ENCODE measurements at regions not wholly inside any gene's neighbourhood (a gene's known extent, or its start where the extent isn't known, plus 50 kb on each side); places are given as distances from the start of the nearest gene placed in this dataset.

- FAIRE-seq: no peak
- 81% methylated on average over 9 of the region's 9 CpGs; no CpG with 5 or more reads in 1 of the 2 experiments for WGBS, 2 experiments (ENCODE audit: extremely low coverage in 1 of 2, insufficient coverage in 1 of 2, insufficient read length in 1 of 2, insufficient replicate concordance in 2 of 2, low coverage in 1 of 2, low lambda C conversion rate in 2 of 2, missing lambda C conversion rate in 1 of 2)
- TF ChIP-seq RAD21 (IDR thresholded peaks at IDR 0.05 in 1 of 2, conservative IDR thresholded peaks at IDR 0.05 in 1 of 2; ENCODE audit: low read depth in 2 of 2, low read length in 2 of 2): peak; percentile 56 to 61
- TF ChIP-seq SAP30 (IDR thresholded peaks at IDR 0.05; ENCODE audit: insufficient read depth, insufficient replicate concordance, low read length): no peak
- TF ChIP-seq FOSL1 (IDR thresholded peaks at IDR 0.05; ENCODE audit: insufficient read depth, low read depth, low read length): no peak
- TF ChIP-seq CTCF (IDR thresholded peaks at IDR 0.05; ENCODE audit: control extremely low read depth in 1 of 3, insufficient read depth in 1 of 3, low read depth in 1 of 3, low read length in 3 of 3): peak; percentile 34 to 65 (median 59); a peak in 3 of 4 replicates
- TF ChIP-seq KDM5A (IDR thresholded peaks at IDR 0.05; ENCODE audit: low read length): no peak
- TF ChIP-seq USF2 (IDR thresholded peaks at IDR 0.05; ENCODE audit: low read length): no peak
- DNase-seq (ENCODE audit: low read depth in 1 of 2, low spot score in 2 of 2): no peak
- Histone ChIP-seq H4K20me1 (replicated peaks in 1 of 2; ENCODE audit: control insufficient read depth in 1 of 2, insufficient read depth in 2 of 2, low read length in 2 of 2) (no peaks in the 10 kb centered on the region), H3K18ac (ENCODE audit: extremely low read depth, low read length) (no peak overlapping the region), H3K4me1 (replicated peaks in 1 of 4; ENCODE audit: control insufficient read depth in 3 of 4, insufficient read depth in 4 of 4, low read length in 3 of 4) (peaks cover 6 to 20% (median 10%) of the 10 kb centered on the region in 4 experiments), H2AFZ (ENCODE audit: low read length) (no peak overlapping the region), H2BK5ac (ENCODE audit: low read depth, low read length) (peak overlapping the region; percentile 84; the same call in 1 of the 2 replicates), H4K91ac (replicated peaks; ENCODE audit: insufficient read length, low read length) (peak overlapping the region; percentile 8), H2BK15ac (ENCODE audit: low read length) (0 out of 2 replicates have a peak overlapping the region, but pooled peaks have one; percentile 93), H3K36me3 (ENCODE audit: control insufficient read depth in 2 of 4, insufficient read depth in 4 of 4, low read length in 3 of 4) (no peaks in the 10 kb centered on the region), H2BK120ac (replicated peaks; ENCODE audit: low read depth, low read length) (no peak overlapping the region), H3K4ac (replicated peaks; ENCODE audit: insufficient read length, low read depth, low read length) (no peak overlapping the region), H3K4me2 (ENCODE audit: insufficient read depth in 1 of 2, low read depth in 2 of 2, low read length in 2 of 2) (no peak overlapping the region), H3K4me3 (ENCODE audit: extremely low read depth in 1 of 4, insufficient read depth in 2 of 4, low read depth in 3 of 4, low read length in 4 of 4) (no peak overlapping the region), H3K9me3 (ENCODE audit: insufficient read depth in 2 of 2, low read depth in 1 of 2, low read length in 1 of 2) (no peaks in the 10 kb centered on the region; a peak in 1 of 4 replicates), H3K23me2 (ENCODE audit: low read depth, low read length) (peaks cover 7% of the 10 kb centered on the region; the same call in 1 of the 2 replicates), H3K79me2 (ENCODE audit: control insufficient read depth in 1 of 2, insufficient read depth in 2 of 2, low read length in 2 of 2) (no peaks in the 10 kb centered on the region), H4K5ac (ENCODE audit: insufficient read length, low read depth, low read length) (no peak overlapping the region), H2BK20ac (ENCODE audit: low read length) (peak overlapping the region; percentile 81; the same call in 1 of the 2 replicates), H3K9ac (replicated peaks in 1 of 4; ENCODE audit: extremely low read depth in 1 of 4, low read depth in 3 of 4, low read length in 3 of 4) (no peak overlapping the region), H3K23ac (ENCODE audit: insufficient read length) (no peak overlapping the region), H3K27ac (ENCODE audit: low read depth, low read length) (no peak overlapping the region), H3K56ac (replicated peaks; ENCODE audit: insufficient read length, low read depth, low read length) (no peak overlapping the region), H4K8ac (ENCODE audit: extremely low read depth, insufficient read depth, low read length) (no peak overlapping the region), H2BK12ac (ENCODE audit: low read depth, low read length) (no peak overlapping the region; the same call in 1 of the 2 replicates), H3K14ac (ENCODE audit: insufficient read length) (no peak overlapping the region), H3K27me3 (replicated peaks in 1 of 4; ENCODE audit: control insufficient read depth in 3 of 4, extremely low read depth in 1 of 4, insufficient read depth in 3 of 4, low read length in 3 of 4) (no peaks in the 10 kb centered on the region), H3K79me1 (ENCODE audit: low read depth, low read length) (no peaks in the 10 kb centered on the region), H2AK5ac (ENCODE audit: low read depth, low read length) (peak overlapping the region; percentile 72)
- POLR2A ChIA-PET (ENCODE audit: partially characterized antibody): interaction anchor here (0.9 kb wide), 1 partner anchor 19 kb away, joined by 3 read pairs; no protein-coding TSS in a partner anchor
- CTCF ChIA-PET (ENCODE audit: partially characterized antibody): interaction anchor here (0.7 to 2.4 kb wide), 20 partner anchors 9 to 222 kb away, joined by 3 to 11 read pairs (median 4); no protein-coding TSS in a partner anchor
These were observed 174.1 kb downstream of the MN1 start for GRCh38 chr22:27627444-27627833.

Measured in H1 (cell line).